Activated CD4-positive, alpha-beta T cell treated with anti-CD3 and anti-CD28 coated beads, Interleukin-2, Interleukin-6, amounts not matched to agents 100 ng/mL and 50 ng/mL, durations not matched to agents 16 hours and 8 hours (primary cell): ENCODE measurements at regions not wholly inside any gene's neighbourhood (a gene's known extent, or its start where the extent isn't known, plus 50 kb on each side); places are given as distances from the start of the nearest gene placed in this dataset.
"Not testable (repeated sequence)": the region's sequence is repeated elsewhere in the genome, so short reads cannot be mapped to it uniquely, and the experiment has no call there.

Experiments
- DNase-seq: peaks from one replicate; pipeline ENCODE4 v3.0.0-alpha.2; 2020

DNA sequence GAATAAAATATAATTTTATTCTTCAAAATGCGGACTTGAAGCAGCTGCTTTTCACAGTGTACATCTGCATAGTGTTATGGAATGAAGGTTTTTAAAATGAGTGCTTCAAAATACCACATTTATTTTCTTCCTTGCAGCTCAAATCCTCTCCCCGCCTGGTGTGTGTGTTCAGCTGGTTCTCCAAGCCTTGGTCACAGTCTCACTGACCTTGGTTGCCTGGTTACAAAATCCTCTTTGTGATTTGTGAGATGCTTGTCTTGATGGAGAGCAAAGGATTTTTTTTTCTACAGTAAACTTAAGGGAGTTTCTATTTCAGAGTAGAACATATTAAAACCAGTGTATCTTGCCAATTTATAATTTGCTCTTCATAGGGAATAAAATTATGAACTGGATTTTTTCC is 139.2 kb downstream of the PCDH18 start:
- DNase-seq = no peak

DNA sequence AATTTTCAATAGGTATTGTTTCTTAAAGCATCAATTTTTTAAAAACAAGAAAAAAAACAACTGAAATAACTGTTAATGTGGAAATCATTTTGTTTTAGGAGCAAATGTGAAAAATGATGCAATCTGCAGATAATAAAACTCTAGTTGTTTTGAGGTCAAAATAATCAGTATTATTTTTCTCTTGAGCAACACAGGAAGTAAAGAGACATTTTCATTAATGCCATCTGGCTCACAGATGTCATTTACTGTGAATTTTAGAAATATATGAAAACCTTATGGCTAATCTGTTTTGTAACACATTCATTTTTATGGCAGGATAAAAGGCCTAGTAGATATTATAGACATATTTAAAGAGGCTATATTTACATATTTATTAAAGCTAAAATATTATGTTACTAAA is 141.6 kb downstream of the PCDH18 start:
- DNase-seq = no peak

DNA sequence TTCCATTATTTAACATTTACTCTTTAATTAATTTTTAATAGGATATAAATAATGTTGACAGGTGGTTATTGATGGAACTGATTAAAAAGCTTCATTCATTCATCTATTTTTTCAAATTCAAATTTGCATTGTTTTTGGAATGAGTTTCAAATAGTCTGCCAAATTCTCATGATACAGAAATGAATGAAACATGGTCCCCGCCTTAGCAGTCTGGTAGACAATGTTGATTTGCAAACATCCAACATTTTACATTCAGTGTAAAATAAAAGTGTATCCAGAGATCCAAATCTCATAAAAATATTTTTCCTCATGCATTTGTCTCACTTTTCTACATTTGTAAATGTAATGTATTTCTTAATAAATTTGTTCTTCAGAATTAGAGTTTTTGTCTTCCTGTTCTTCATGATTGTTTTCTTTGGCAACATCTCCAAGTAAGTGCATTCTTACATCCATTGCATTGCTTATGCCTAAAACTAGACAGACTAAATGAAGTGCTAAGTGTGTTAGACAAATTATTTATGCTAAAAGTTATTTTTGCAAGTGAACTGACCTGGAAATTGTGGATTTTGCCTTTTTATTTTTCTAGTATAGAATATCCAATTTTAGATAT is 142.3 kb downstream of the PCDH18 start:
- no peak for DNase-seq

DNA sequence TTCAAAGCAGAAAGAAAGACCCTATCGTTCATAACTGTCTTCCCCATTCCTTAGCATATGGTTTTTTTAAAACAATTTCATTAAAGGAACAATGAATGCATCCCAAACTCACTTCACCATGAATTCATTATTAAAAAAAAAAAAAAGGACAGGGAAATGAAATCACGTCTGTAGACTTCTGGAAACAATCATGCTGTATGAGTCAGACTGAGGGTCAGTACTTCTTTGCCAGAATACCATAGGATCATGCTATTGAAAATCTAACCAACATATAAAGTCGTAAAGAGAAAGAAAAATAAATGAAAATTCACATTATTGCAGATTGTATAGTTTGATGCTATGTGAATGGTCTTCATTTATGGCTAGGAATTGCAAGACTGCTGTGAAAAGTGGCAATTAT is 144.4 kb downstream of the PCDH18 start:
- no peak for DNase-seq

DNA sequence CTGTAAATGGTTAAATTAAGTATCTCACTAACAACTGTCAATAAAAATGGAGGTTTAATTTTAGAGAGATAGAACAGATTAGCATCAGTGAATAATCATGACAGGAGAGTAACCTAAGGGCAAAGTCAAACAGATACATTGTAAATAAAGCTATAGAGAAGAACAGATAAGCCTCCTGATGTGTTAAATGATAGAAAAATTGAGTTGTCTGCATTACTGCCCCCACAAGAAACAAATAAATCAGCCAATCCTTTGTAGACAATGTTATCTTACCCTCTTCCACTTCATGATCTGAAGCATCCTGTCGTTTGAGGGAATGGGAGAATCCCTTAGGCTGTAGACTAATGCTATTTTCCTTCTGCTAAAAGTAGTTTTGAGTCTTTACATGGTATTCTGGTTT is 147.8 kb downstream of the PCDH18 start:
- DNase-seq = no peak

DNA sequence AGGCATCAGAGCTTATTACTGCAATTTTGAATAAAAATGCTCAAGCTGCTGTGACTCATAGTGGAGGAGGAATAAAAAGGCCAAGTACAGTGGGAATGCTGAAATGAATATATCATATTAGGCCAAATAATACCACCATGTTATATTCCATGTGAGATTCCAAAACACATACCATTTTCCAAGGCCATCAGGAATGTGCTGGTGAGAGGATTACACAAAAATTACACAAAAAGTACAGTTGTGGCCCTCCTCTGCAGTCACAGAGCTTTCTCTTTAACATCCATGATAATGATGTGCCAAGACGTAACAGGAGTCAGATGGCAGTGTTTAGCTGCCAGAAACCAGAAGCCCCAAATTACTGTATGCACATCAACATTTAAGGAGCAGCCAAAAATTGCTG is 153.5 kb downstream of the PCDH18 start:
- DNase-seq = no peak

DNA sequence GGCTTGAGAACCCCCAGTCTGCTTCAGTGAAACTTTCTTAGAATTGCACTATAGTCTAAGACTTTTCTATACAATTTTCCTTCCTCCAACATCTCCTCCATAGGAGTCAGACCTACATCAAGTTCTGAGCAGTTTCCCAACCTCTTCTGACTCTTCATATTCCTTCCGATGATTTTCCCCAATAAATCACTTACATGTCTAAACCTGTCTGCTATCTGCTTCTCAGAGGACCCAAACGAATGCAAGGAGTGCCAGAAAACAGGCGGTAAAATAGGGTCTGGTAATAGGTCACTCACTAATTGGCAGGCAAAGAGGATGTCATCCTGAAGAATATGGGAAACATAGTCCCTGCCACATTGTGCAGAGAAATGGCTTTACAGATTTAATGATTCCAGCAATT is 153.9 kb downstream of the PCDH18 start:
- DNase-seq = no peak

DNA sequence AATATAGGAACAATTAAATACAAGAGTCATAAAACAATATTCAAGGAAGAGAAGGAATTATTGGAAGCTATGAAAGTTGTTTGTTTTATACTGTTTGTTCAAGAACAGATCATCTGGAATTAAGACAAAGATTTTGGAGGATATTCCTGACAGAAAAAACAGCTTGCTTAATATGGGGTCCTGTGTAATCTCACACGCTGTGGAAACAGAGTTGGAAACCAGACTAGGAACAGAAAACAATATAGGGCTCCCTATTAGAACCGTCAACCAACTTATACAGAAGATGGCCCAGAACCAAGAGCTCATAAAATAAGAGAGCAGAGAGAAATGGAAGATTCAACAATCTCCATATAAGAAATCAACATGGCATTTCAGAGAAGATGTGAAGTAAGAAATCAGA is 156.0 kb downstream of the PCDH18 start:
- no peak for DNase-seq

DNA sequence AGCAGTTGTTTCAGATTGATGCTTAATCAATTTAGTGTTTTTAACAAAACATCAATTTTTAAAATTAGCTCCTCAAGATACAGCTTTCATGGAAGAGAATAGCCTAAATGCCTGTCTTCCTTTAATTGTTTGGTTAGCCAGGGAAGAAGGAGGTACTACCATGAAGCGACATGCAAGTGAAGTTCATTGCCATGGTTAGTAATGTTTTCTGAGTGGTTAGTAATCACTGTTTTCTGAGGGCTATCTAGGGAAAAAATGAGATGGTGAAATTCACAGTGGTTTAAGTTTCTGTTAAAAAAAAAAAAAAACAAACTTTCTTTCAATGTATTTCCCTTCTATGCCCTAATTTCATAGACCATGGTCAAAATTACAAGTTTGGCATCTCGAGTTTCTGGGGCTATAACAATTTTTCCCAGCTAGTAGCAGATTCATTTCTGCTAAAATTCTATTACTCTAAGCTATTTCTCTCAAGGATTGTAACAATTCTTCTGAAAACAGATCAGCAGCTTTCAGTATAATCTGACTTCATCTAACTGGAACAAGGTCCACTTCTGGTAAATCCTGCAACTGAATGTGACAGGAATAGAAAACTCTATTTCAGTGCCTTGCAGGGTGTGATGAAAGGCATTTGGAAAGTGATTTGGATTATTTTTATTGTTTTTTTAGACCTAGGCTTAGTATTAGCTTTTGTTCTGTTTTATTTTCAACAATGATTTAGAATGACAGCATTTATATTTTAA is 157.0 kb downstream of the PCDH18 start:
- DNase-seq = no peak

DNA sequence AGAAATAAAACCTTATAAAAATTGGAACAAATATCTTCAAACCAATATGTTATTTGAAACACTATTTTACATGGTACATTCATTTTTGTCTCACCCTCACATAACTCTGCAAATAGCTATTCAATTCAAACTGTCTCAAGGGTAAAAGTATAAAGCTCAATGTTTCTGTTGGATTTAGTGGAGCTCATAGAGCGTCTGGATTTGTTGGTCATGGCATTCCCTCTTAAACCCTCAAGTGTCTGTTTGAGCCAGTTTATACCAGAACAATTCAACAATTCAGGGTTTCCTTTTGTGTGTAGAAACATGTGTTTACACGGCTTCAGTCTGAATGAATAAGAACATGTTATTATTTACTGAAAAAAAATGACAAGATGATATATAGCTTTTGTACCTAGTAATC is 161.6 kb downstream of the PCDH18 start:
- DNase-seq = no peak

DNA sequence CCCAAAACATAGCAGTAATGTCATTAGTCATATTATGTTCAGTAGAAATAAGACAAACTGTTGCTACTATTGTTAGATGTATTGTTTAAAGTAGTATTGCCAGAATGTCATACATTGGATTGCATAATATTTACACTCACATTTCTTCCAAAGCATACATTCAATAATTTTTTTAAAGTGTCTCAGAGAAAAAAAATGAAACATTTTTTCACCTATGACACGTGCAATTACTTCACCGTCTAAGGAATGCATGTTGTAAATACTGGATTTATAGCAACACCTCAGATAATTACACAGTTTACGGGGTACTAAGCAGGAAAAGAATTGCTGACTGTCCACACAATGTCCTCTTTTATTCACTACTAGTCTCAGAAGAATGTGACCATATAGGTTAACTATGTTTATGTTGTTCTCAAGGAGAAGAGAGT is 162.1 kb downstream of the PCDH18 start:
- DNase-seq = no peak

DNA sequence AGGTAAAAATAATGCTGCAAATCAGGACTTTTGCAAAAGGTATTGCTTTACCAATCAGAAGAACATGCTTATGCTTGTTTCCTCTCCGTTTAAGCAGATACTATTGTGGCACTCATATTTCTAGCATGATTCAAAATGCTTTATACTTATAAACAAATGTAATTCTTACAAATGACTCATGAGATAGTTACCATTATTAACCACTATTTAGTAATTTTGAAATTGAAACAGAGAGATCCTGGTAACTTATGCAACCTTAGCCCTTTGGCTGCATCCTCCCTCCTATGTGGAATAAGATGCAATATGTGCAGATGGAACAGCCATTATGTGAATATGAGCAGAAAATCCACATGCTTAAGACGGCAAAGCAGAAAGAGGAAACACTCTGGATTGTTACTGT is 164.7 kb downstream of the PCDH18 start:
- no peak for DNase-seq

DNA sequence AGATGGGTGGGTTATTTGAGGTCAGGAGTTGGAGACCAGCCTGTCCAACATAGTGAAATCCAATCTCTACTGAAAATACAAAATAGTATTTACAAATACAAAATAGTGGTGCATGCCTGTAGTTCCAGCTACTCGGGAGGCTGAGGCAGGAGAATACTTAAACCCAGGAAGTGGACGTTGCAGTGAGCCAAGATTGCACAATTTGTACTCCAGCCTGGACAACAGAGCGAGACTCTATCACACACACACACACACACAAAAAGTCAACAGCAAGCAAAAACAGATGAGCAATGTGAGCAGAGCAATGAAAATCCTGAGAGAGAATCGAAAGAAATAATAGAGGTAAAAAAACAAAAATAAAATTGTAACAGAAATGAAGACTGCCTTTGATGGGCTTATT is 168.8 kb downstream of the PCDH18 start:
- no peak for DNase-seq

DNA sequence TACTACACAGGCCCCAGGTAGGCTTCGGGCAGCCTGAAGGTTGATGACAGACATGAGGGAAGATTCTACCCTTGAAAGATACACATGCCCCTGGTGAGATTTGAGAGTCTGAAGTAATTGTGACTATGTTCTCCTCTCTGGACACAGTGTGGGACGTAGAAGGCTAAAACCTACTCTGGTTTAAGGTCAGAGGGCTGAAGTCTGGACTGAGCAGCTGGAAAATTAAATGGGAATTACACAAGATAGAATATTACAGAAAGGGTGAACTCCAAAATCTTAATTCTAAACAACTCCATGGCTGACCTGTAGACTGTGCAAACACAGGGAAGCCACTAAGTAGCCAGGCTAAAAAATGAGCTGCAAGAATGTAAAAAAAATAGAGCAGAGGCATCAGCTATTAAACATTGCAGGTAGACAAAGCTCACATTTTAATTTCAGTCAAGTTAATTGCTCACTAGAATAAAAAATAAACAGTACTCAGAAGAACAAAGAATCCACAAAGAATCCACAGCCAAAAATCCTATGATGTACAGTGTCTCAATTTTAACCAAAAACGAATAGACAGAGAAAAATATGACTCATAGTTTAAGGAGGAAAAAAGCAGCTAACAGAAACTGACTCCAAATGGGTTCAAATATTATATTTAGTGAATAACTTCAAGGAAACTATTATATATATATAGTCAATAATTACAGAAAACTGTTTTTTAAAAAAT is 170.4 kb downstream of the PCDH18 start:
- DNase-seq = no peak

DNA sequence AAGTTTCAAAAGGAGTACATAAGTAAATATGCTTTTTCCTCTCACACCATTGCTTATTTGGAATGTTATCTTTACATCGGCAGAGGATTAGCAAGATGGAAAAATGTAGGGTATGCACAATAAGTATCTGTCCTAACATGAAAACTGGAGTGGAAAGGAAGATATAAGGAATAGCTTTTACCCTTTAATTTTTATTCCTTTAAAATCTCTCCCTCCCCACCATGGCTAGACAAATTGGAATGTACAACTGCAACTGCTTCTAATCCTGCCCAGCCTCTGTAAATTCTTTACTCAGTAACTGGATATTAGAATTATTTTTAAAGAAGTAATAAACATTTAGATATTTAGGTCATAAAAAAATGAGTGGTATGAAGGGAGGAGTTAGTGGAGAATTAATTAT is 171.5 kb downstream of the PCDH18 start:
- no peak for DNase-seq

DNA sequence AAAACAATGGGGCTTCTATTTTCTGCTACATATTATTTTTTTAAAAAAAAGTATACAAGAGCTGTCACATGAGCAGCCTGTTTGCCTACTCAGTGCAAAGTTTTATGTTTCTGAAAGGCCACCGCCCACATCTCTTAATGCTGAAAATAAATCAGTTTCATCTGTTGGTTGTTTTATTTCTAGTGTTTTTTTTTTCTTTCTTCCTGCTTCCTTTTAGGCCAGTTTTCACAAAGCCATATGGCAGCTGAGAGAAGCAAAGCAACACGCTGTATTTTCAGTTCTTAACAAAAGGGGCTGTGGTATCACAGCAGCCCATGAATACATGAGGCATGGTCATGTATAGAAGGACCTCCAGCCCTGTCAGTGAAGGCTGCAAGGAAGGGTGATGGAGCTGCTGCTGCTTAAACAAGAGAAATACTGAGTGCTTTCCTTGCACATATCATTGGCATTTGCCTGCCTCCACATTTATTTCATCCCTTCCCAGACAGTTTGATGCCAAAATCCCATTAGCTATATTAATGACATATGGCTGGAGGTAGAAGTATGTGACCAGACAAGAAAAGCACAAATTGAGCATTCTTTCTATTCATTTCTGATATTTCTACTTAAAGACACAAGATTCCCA is 172.5 kb downstream of the PCDH18 start:
- DNase-seq = no peak

DNA sequence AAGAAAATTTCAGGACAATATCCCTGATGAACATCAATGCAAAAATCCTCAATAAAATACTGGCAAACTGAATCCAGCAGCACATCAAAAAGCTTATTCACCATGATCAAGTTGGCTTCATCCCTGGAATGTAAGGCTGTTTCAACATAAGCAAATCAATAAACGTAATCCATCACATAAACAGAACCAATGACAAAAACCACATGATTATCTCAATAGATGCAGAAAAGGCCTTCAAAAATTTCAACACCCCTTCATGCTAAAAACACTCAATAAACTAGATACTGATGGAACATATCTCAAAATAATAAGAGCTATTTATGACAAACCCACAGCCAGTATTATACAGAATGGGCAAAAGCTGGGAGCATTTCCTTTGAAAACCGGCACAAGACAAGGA is 177.7 kb downstream of the PCDH18 start:
- DNase-seq = not testable (repeated sequence)

DNA sequence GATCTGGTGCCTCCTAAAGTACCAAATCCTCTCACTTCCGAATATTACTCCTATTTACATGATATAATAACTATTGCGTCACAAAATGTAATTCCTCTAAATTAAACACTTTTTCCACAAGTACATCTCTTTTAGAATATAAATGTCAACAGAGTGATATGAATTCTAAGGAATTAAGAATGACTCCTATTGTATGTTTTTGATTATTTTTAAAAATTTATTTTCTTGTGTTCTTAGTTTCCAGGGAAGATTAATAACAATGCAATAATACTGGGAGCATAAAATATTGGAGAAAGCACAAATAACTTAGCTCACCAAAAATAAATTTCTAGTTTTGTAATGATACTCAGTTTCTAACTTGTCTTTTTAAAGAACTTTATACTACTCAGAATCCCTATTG is 184.9 kb downstream of the PCDH18 start:
- DNase-seq = no peak

DNA sequence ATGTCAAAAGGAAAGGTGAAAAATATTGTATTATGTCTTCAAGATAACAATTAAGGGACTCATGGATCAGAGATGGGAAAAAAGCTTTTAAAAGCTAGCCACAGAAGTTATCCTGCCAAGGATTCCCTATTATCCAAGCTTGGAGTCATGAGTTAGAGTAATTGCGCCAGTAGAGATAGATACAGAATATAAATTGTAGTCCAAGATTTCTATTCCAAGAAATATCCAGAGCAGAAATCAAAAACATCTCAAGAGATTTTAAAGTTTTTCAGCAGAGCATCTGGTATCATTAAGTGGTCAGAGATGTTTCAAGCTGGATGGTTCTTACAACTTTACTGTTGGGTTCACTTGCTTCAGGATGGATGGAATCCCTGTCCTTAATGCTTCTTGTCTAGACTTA is 186.7 kb downstream of the PCDH18 start:
- DNase-seq = no peak

DNA sequence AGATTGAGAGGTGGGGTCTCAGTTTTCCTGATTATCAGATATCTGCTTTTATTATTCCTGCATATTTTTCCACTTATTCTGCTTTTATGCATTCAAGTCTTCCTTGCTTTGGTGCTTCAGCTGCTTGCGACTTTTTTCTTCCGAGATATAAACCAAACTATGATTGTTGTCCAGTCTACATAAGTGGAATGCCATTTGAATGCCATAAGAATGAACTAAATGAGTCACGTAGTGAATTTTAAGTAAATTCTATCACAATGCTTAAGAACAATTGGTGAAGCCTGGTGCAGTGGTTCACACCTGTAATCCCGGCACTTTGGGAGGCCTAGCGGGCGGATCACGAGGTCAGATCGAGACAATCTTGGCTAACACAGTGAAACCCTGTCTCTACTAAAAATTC is 189.1 kb downstream of the PCDH18 start:
- DNase-seq = no peak

DNA sequence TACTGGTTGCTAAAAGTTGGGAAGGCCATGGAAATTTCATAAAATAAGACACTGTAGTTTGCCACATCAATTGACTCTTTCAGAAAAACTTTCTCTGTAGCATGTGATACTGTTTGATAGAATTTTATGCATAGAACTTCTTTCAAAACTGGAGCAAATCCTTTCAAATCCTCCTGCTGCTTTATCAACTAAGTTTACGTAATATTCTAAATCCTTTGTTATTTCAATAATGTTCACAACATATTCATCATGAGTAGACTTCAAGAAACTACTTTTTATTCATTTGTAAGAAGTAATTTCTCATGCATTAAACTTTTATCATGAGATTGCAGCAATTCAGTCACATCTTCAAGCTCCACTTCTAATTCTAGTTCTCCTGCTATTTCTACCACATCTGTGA is 199.3 kb downstream of the PCDH18 start:
- DNase-seq = no peak

DNA sequence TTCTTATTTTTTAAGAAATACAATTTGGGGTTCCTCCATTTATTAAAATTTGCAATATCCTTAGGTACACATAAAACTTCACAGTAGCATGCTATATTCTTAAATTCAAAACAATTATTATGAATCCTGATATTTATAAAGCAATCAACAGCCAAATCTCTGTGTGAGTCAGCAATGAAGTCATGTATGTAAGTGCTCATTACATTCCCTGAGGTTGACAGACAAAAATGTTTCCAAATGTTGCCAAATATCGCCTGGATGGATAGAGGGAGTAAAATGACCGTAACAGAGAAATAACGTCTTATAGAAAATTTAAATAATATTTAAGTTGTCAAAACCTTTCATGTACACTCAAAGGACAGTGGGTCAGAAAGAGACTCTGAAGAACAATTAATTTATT is 220.0 kb downstream of the PCDH18 start:
- no peak for DNase-seq

DNA sequence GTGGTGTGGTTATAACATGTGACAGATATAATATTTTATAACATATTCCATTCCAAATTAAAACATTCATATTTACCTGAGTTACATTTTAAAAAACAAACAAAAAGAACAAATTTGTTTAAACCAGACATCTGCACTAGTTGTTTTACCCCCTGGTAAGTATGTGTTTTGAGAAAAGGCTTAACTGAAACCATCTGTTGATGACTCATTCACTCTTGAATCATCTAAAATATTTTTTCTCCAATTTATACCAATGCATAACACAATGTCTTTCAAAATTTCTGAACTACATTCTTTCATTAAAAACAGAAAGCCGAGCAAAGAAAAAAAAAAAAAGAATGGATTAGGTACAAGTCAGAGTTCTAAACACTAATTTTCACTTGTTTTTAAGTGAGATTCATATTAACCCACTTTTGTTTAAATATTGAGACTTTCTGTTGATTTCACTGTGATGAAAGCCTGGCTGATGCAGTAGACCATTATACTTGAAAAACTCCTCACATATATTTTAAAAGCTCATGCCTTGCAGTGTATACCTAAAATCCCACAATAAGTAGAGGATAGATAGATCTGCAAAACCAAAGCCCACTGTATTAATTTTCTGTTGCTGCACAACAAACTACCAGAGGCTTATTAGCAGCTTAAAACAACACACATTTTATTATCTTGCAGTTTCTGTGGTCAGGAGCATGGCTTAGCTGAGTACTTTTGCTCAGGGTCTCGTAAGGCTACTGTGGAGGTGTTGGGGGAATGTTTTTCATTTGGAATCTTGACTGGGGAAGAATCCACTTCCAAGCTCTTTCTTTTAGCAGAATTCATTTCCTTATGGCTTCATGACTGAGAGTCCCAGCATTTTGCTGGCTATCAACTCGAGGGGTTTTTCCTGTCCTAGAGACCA is 221.5 kb downstream of the PCDH18 start:
- no peak for DNase-seq
